K562 (cell line): ENCODE measurements at regions not wholly inside any gene's neighbourhood (a gene's known extent, or its start where the extent isn't known, plus 50 kb on each side); places are given as distances from the start of the nearest gene placed in this dataset.

ENCODE experiments used
- AFF4 ChIP-seq: sonication (generic); formaldehyde crosslinking; IDR thresholded peaks from 2 replicates; pipeline ENCODE4 v1.8.0; 2023; ENCODE audit warnings: mild to moderate bottlenecking, missing genetic modification reagents
- ATF4 ChIP-seq: fragments of 450-650 bp; formaldehyde crosslinking; IDR thresholded peaks from 2 replicates; pipeline ENCODE4 v1.4.0; 2022; ENCODE audit warnings: mild to moderate bottlenecking, moderate library complexity
- CTCF ChIP-seq, 3 experiments: IDR thresholded peaks in 2 of 3; conservative IDR thresholded peaks in 1 of 3; 2 replicates each; pipeline ENCODE4 v1.5.1; 2011 to 2012; ENCODE audit warnings: low read length in 3 of 3, mild to moderate bottlenecking in 3 of 3, control low read depth in 2 of 3, improper control_type of control experiment in 1 of 3, inconsistent platforms in 1 of 3, low read depth in 1 of 3, mixed read lengths in 1 of 3, moderate library complexity in 1 of 3; ENCODE audit not compliant: insufficient read depth in 2 of 3
- FOS ChIP-seq: IDR thresholded peaks from 3 replicates; pipeline ENCODE4 v1.6.1; 2011; ENCODE audit not compliant: insufficient read length; ENCODE audit errors: extremely low read depth
- GMEB1 ChIP-seq: fragments of 250-450 bp; sonication (Bioruptor Pico); IDR thresholded peaks from 2 replicates; pipeline ENCODE4 v1.4.0; 2020; ENCODE audit warnings: mild to moderate bottlenecking
- KLF10 ChIP-seq: fragments of 250-450 bp; sonication (Bioruptor Pico); IDR thresholded peaks from 2 replicates; pipeline ENCODE4 v1.6.1; 2021; ENCODE audit warnings: matching md5 sums
- MAX ChIP-seq: sonication (generic); formaldehyde crosslinking; IDR thresholded peaks from 2 replicates; pipeline ENCODE4 v1.9.0; 2022; ENCODE audit warnings: mild to moderate bottlenecking, missing genetic modification reagents
- NRF1 ChIP-seq, 2 experiments: fragments of 450-650 bp; IDR thresholded peaks in 1 of 2; conservative IDR thresholded peaks in 1 of 2; 2 replicates each; pipeline ENCODE4 v1.6.1; 2014; ENCODE audit warnings: mild to moderate bottlenecking in 2 of 2
- POLR2A ChIP-seq: fragments of 450-650 bp; conservative IDR thresholded peaks from 2 replicates; pipeline ENCODE4 v1.6.1; 2016
- POLR3A ChIP-seq: IDR thresholded peaks from 2 replicates; pipeline ENCODE4 v1.6.1; 2011; ENCODE audit warnings: borderline replicate concordance, mild to moderate bottlenecking, moderate library complexity; ENCODE audit not compliant: insufficient read length, insufficient read depth; ENCODE audit errors: extremely low read depth
- REST ChIP-seq, 2 experiments: fragments of 450-650 bp; formaldehyde crosslinking in 1 of 2; IDR thresholded peaks; 2 replicates each; pipeline versions ENCODE4 v1.4.0 to v1.6.1; 2014 to 2020; ENCODE audit warnings: mild to moderate bottlenecking in 2 of 2, borderline replicate concordance in 1 of 2, low read depth in 1 of 2
- SREBF2 ChIP-seq: sonication (generic); formaldehyde crosslinking; IDR thresholded peaks from 2 replicates; pipeline ENCODE4 v1.4.0; 2020; ENCODE audit warnings: mild to moderate bottlenecking, missing genetic modification reagents
- TARDBP ChIP-seq: fragments of 450-650 bp; IDR thresholded peaks from 2 replicates; pipeline ENCODE4 v1.6.1; 2016
- ZNF121 ChIP-seq: sonication (generic); formaldehyde crosslinking; conservative IDR thresholded peaks from 2 replicates; pipeline ENCODE4 v1.8.0; 2022; ENCODE audit warnings: missing genetic modification reagents

- TF ChIP-seq CTCF (IDR thresholded peaks at IDR 0.05 in 2 of 3, conservative IDR thresholded peaks at IDR 0.05 in 1 of 3; ENCODE audit: insufficient read depth in 2 of 3, low read depth in 1 of 3, low read length in 3 of 3) (no peak), POLR3A (no peak), NRF1 (conservative IDR thresholded peaks at IDR 0.05 in 1 of 2, IDR thresholded peaks at IDR 0.05 in 1 of 2) (no peak), POLR2A (no peak), KLF10 (CRISPR knock-in tag) (no peak), MAX (CRISPR knock-in tag) (no peak), AFF4 (no peak), REST (IDR thresholded peaks at IDR 0.05; ENCODE audit: borderline replicate concordance) (no peak), REST (CRISPR knock-in tag; IDR thresholded peaks at IDR 0.05; ENCODE audit: low read depth) (no peak), ZNF121 (no peak), ATF4 (CRISPR knock-in tag) (no peak), SREBF2 (CRISPR knock-in tag) (no peak), TARDBP (no peak), FOS (no peak), GMEB1 (CRISPR knock-in tag) (no peak)
Measured at GRCh38 chr4:136583567-136583966, 948.7 kb downstream of the PCDH18 start.
